Cardiac muscle cell (in vitro differentiated cells and primary cell): ENCODE measurements at regions not wholly inside any gene's neighbourhood (a gene's known extent, or its start where the extent isn't known, plus 50 kb on each side); places are given as distances from the start of the nearest gene placed in this dataset.

Source experiments
- DNase-seq, 2 donors: peaks; one replicate each; pipeline versions ENCODE4 v3.0.0 to v3.0.0-alpha.2; 2010 to 2017; ENCODE audit warnings: low read depth in 1 of 2, low spot score in 1 of 2
- H3K27ac ChIP-seq: fragments of 200-600 bp; sonication (generic); 2 replicates; pipeline ENCODE4 v1.5.1; 2016
- H3K27me3 ChIP-seq: fragments of 200-600 bp; sonication (generic); 2 replicates; pipeline ENCODE4 v1.6.0; 2016; ENCODE audit warnings: control low read depth
- H3K36me3 ChIP-seq: fragments of 200-600 bp; sonication (generic); 2 replicates; pipeline ENCODE4 v1.5.1; 2016; ENCODE audit warnings: control low read depth
- H3K4me1 ChIP-seq: fragments of 200-600 bp; sonication (generic); 2 replicates; pipeline ENCODE4 v1.8.1; 2017; ENCODE audit warnings: low read depth, mild to moderate bottlenecking, mixed run types
- H3K4me3 ChIP-seq: fragments of 200-600 bp; sonication (generic); 2 replicates; pipeline ENCODE4 v1.5.1; 2016; ENCODE audit warnings: mild to moderate bottlenecking
- H3K9me3 ChIP-seq: fragments of 200-600 bp; sonication (generic); 2 replicates; pipeline ENCODE4 v1.5.1; 2017; ENCODE audit warnings: low read depth, mild to moderate bottlenecking, control low read depth
- CTCF ChIP-seq: IDR thresholded peaks from 2 replicates; pipeline ENCODE4 v1.5.1; 2012; ENCODE audit warnings: low read depth, mild to moderate bottlenecking, low read length

GRCh38 chr18:5678779-5679406, 135.1 kb upstream of the EPB41L3 start:
- Histone ChIP-seq H3K27me3 (no peaks in the 10 kb centered on the region), H3K27ac (no peak overlapping the region), H3K4me3 (no peak overlapping the region), H3K9me3 (no peaks in the 10 kb centered on the region), H3K36me3 (no peaks in the 10 kb centered on the region), H3K4me1 (no peaks in the 10 kb centered on the region)
- DNase-seq = no peak
- TF ChIP-seq CTCF = no peak

GRCh38 chr18:5678278-5678677, 134.5 kb upstream of the EPB41L3 start:
- no peaks in the 10 kb centered on the region for H3K9me3 ChIP-seq
- no peak overlapping the region for H3K27ac ChIP-seq
- DNase-seq = no peak
- TF ChIP-seq CTCF = no peak
- H3K4me3 ChIP-seq = no peak overlapping the region
- no peaks in the 10 kb centered on the region for H3K4me1 ChIP-seq
- no peaks in the 10 kb centered on the region for H3K36me3 ChIP-seq
- no peaks in the 10 kb centered on the region for H3K27me3 ChIP-seq

GRCh38 chr18:5673616-5674015, 129.8 kb upstream of the EPB41L3 start:
- Histone ChIP-seq H3K27ac (no peak overlapping the region), H3K4me1 (no peaks in the 10 kb centered on the region), H3K36me3 (no peaks in the 10 kb centered on the region), H3K27me3 (no peaks in the 10 kb centered on the region), H3K4me3 (no peak overlapping the region), H3K9me3 (no peaks in the 10 kb centered on the region)
- no peak for DNase-seq
- TF ChIP-seq CTCF = no peak

- no peak overlapping the region for H3K4me3 ChIP-seq
- H3K27ac ChIP-seq = no peak overlapping the region
- no peaks in the 10 kb centered on the region for H3K4me1 ChIP-seq
- H3K9me3 ChIP-seq = no peaks in the 10 kb centered on the region
- TF ChIP-seq CTCF = no peak
- H3K27me3 ChIP-seq = no peaks in the 10 kb centered on the region
- DNase-seq = no peak
- no peaks in the 10 kb centered on the region for H3K36me3 ChIP-seq
Observed at GRCh38 chr18:5669585-5669984, 125.8 kb upstream of the EPB41L3 start.

GRCh38 chr18:5668087-5668715, 124.4 kb upstream of the EPB41L3 start:
- H3K4me1 ChIP-seq = no peaks in the 10 kb centered on the region
- DNase-seq = no peak
- no peak overlapping the region for H3K4me3 ChIP-seq
- no peaks in the 10 kb centered on the region for H3K27me3 ChIP-seq
- no peak for TF ChIP-seq CTCF
- no peaks in the 10 kb centered on the region for H3K9me3 ChIP-seq
- H3K27ac ChIP-seq = no peak overlapping the region
- H3K36me3 ChIP-seq = no peaks in the 10 kb centered on the region
